H1 (cell line): ENCODE measurements at regions not wholly inside any gene's neighbourhood (a gene's known extent, or its start where the extent isn't known, plus 50 kb on each side); places are given as distances from the start of the nearest gene placed in this dataset.
"Not testable (repeated sequence)": the region's sequence is repeated elsewhere in the genome, so short reads cannot be mapped to it uniquely, and the experiment has no call there.

ENCODE experiments used
- CTCF ChIA-PET: fragments of 300-600 bp; sonication (Branson Sonifier 250); formaldehyde crosslinking; loops from one replicate; lab custom pipeline; 2021; ENCODE audit not compliant: partially characterized antibody; lab: Charles Lee
- POLR2A ChIA-PET: fragments of 300-600 bp; sonication (Branson Sonifier 250); formaldehyde crosslinking; loops from one replicate; lab custom pipeline; 2021; ENCODE audit warnings: inconsistent platforms; ENCODE audit not compliant: partially characterized antibody; lab: Charles Lee
- DNase-seq, 2 experiments: peaks; one replicate each; pipeline versions ENCODE4 v3.0.0 to v3.0.0-alpha.2; 2010 to 2022; ENCODE audit warnings: low spot score in 2 of 2, low read depth in 1 of 2, mixed read lengths in 1 of 2
- FAIRE-seq: peaks from 2 replicates; lab custom pipeline; 2011; peaks lifted over from hg19 to GRCh38; lab: Jason Lieb, UNC
- H2AFZ ChIP-seq: 2 replicates; pipeline ENCODE4 v1.8.1; 2012; ENCODE audit warnings: low read length, inconsistent platforms
- H2AK5ac ChIP-seq: 2 replicates; pipeline ENCODE4 v1.6.1; 2013; ENCODE audit warnings: low read depth, low read length
- H2BK120ac ChIP-seq: replicated peaks from 2 replicates; pipeline ENCODE3; 2013; ENCODE audit warnings: low read depth, low read length, inconsistent platforms
- H2BK12ac ChIP-seq: 2 replicates; pipeline ENCODE4 v1.6.1; 2013; ENCODE audit warnings: low read depth, low read length
- H2BK15ac ChIP-seq: 2 replicates; pipeline ENCODE4 v1.6.1; 2013; ENCODE audit warnings: low read length
- H2BK20ac ChIP-seq: 2 replicates; pipeline ENCODE4 v1.6.1; 2013; ENCODE audit warnings: low read length
- H2BK5ac ChIP-seq: 2 replicates; pipeline ENCODE4 v1.6.1; 2013; ENCODE audit warnings: low read depth, low read length
- H3K14ac ChIP-seq: 2 replicates; pipeline ENCODE4 v1.6.1; 2013; ENCODE audit warnings: inconsistent platforms; ENCODE audit not compliant: insufficient read length
- H3K18ac ChIP-seq: 2 replicates; pipeline ENCODE4 v1.6.1; 2013; ENCODE audit warnings: low read length; ENCODE audit errors: extremely low read depth
- H3K23ac ChIP-seq: 2 replicates; pipeline ENCODE4 v1.6.1; 2013; ENCODE audit warnings: inconsistent platforms; ENCODE audit not compliant: insufficient read length
- H3K23me2 ChIP-seq: 2 replicates; pipeline ENCODE4 v1.6.1; 2013; ENCODE audit warnings: low read depth, low read length
- H3K27ac ChIP-seq: 2 replicates; pipeline ENCODE4 v1.6.1; 2011; ENCODE audit warnings: low read depth, low read length, inconsistent platforms
- H3K27me3 ChIP-seq, 4 experiments: replicated peaks in 1 of 4; 1 replicate in 1 of 4; 2 replicates in 3 of 4; pipeline versions ENCODE4 v1.6.1 to v1.8.1; 2011 to 2013; ENCODE audit warnings: low read length in 3 of 4, mild to moderate bottlenecking in 3 of 4, inconsistent platforms in 2 of 4, mixed read lengths in 2 of 4, moderate library complexity in 1 of 4; ENCODE audit not compliant: control insufficient read depth in 3 of 4, insufficient read depth in 3 of 4; ENCODE audit errors: extremely low read depth in 1 of 4
- H3K36me3 ChIP-seq, 4 experiments: 2 replicates each; pipeline versions ENCODE4 v1.6.1 to v1.8.1; 2011 to 2013; ENCODE audit warnings: mild to moderate bottlenecking in 4 of 4, low read length in 3 of 4, moderate library complexity in 2 of 4, control low read depth in 1 of 4, inconsistent platforms in 1 of 4; ENCODE audit not compliant: insufficient read depth in 4 of 4, control insufficient read depth in 2 of 4
- H3K4ac ChIP-seq: replicated peaks from 2 replicates; pipeline ENCODE3; 2013; ENCODE audit warnings: low read length, low read depth, mixed read lengths, inconsistent platforms; ENCODE audit not compliant: insufficient read length
- H3K4me1 ChIP-seq, 4 experiments: replicated peaks in 1 of 4; 1 replicate in 1 of 4; 2 replicates in 3 of 4; pipeline versions ENCODE4 v1.6.1 to v1.8.1; 2011 to 2013; ENCODE audit warnings: low read length in 3 of 4, inconsistent platforms in 2 of 4, mixed read lengths in 1 of 4; ENCODE audit not compliant: insufficient read depth in 4 of 4, control insufficient read depth in 3 of 4
- H3K4me2 ChIP-seq, 2 experiments: 2 replicates each; pipeline versions ENCODE4 v1.6.1 to v1.8.1; 2011 to 2013; ENCODE audit warnings: low read depth in 2 of 2, low read length in 2 of 2, control low read depth in 1 of 2, inconsistent platforms in 1 of 2, mild to moderate bottlenecking in 1 of 2; ENCODE audit not compliant: insufficient read depth in 1 of 2
- H3K4me3 ChIP-seq, 4 experiments: fragments of 200-600, 300-600 bp in 1 of 4; sonication (generic), shearing (Covaris generic), sonication (Bioruptor Twin) in 1 of 4; 2 replicates each; pipeline versions ENCODE4 v1.5.1 to v1.8.1; 2011 to 2016; ENCODE audit warnings: low read length in 4 of 4, low read depth in 3 of 4, control low read depth in 2 of 4, inconsistent platforms in 2 of 4, mild to moderate bottlenecking in 2 of 4, mixed read lengths in 1 of 4, moderate library complexity in 1 of 4; ENCODE audit not compliant: insufficient read depth in 2 of 4; ENCODE audit errors: extremely low read depth in 1 of 4
- H3K56ac ChIP-seq: replicated peaks from 2 replicates; pipeline ENCODE3; 2013; ENCODE audit warnings: low read depth, mild to moderate bottlenecking, mixed read lengths, low read length, inconsistent platforms; ENCODE audit not compliant: insufficient read length
- H3K79me1 ChIP-seq: 2 replicates; pipeline ENCODE4 v1.6.1; 2013; ENCODE audit warnings: low read depth, low read length, control low read depth
- H3K79me2 ChIP-seq, 2 experiments: 2 replicates each; pipeline versions ENCODE4 v1.6.1 to v1.8.1; 2012 to 2013; ENCODE audit warnings: low read length in 2 of 2, mild to moderate bottlenecking in 2 of 2, inconsistent platforms in 1 of 2; ENCODE audit not compliant: insufficient read depth in 2 of 2, control insufficient read depth in 1 of 2
- H3K9ac ChIP-seq, 4 experiments: replicated peaks in 1 of 4; 1 replicate in 1 of 4; 2 replicates in 3 of 4; pipeline versions ENCODE4 v1.6.1 to v1.8.1; 2011 to 2013; ENCODE audit warnings: low read depth in 3 of 4, low read length in 3 of 4, control low read depth in 2 of 4, mild to moderate bottlenecking in 2 of 4, moderate library complexity in 2 of 4, inconsistent platforms in 1 of 4; ENCODE audit errors: extremely low read depth in 1 of 4
- H3K9me3 ChIP-seq, 2 experiments: 2 replicates each; pipeline versions ENCODE4 v1.6.1 to v1.8.1; 2012 to 2013; ENCODE audit warnings: mild to moderate bottlenecking in 2 of 2, moderate library complexity in 2 of 2, control low read depth in 1 of 2, inconsistent platforms in 1 of 2, low read depth in 1 of 2, low read length in 1 of 2, mixed read lengths in 1 of 2; ENCODE audit not compliant: insufficient read depth in 2 of 2
- H4K20me1 ChIP-seq, 2 experiments: replicated peaks in 1 of 2; 2 replicates each; pipeline versions ENCODE3 to v1.8.1; 2011 to 2013; ENCODE audit warnings: inconsistent platforms in 2 of 2, low read length in 2 of 2, mild to moderate bottlenecking in 1 of 2; ENCODE audit not compliant: insufficient read depth in 2 of 2, control insufficient read depth in 1 of 2
- H4K5ac ChIP-seq: 2 replicates; pipeline ENCODE4 v1.6.1; 2013; ENCODE audit warnings: low read length, low read depth, mixed read lengths, inconsistent platforms; ENCODE audit not compliant: insufficient read length
- H4K8ac ChIP-seq: 2 replicates; pipeline ENCODE4 v1.8.0; 2013; ENCODE audit warnings: mild to moderate bottlenecking, moderate library complexity, low read length, inconsistent platforms; ENCODE audit not compliant: insufficient read depth; ENCODE audit errors: extremely low read depth
- H4K91ac ChIP-seq: replicated peaks from 2 replicates; pipeline ENCODE3; 2013; ENCODE audit warnings: low read length, mixed read lengths, inconsistent platforms; ENCODE audit not compliant: insufficient read length
- WGBS, 2 experiments: shearing (Covaris generic) in 1 of 2; methylation state at CpG; one replicate each; pipeline versions ENCODE4 v1.1.6 to v1.1.7; 2013 to 2015; ENCODE audit warnings: low lambda C conversion rate in 2 of 2, mixed read lengths in 2 of 2, inconsistent platforms in 1 of 2, low coverage in 1 of 2, missing lambda C conversion rate in 1 of 2; ENCODE audit not compliant: insufficient replicate concordance in 2 of 2, insufficient coverage in 1 of 2, insufficient read length in 1 of 2; ENCODE audit errors: extremely low coverage in 1 of 2, missing lambda C conversion rate in 1 of 2; 5-methylcytosine and 5-hydroxymethylcytosine counted together

DNA sequence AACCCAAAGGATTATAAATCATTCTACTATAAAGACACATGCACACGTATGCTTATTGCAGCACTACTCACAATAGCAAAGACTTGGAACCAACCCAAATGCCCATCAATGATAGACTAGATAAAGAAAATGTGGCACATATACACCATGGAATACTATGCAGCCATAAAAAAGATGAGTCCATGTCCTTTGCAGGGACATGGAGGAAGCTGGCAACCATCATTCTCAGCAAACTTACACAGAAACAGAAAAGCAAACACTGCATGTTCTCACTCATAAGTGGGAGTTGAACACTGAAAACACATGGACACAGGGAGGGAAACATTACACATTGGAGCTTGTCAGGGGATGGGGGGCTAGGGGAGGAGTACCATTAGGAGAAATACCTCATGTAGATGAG is 262.6 kb downstream of the PDCD6IP start:
- H3K4ac ChIP-seq, H3K9ac ChIP-seq, H4K8ac ChIP-seq, H2BK15ac ChIP-seq, H2AFZ ChIP-seq, H3K18ac ChIP-seq, H3K23ac ChIP-seq, H3K56ac ChIP-seq, H2BK12ac ChIP-seq, H3K4me3 ChIP-seq, H2BK120ac ChIP-seq, H2BK5ac ChIP-seq, H3K27me3 ChIP-seq, H3K27ac ChIP-seq, H3K9me3 ChIP-seq, CTCF ChIA-PET, H4K5ac ChIP-seq, DNase-seq, H4K20me1 ChIP-seq, H4K91ac ChIP-seq, POLR2A ChIA-PET, FAIRE-seq, H2AK5ac ChIP-seq, H3K36me3 ChIP-seq, H3K79me1 ChIP-seq, H3K23me2 ChIP-seq, H3K4me2 ChIP-seq, H2BK20ac ChIP-seq, H3K4me1 ChIP-seq, H3K79me2 ChIP-seq, H3K14ac ChIP-seq: not testable (repeated sequence)
- 100% methylated on average over 1 of the region's 1 CpG; no CpG with 5 or more reads in 1 of the 2 experiments for WGBS, 2 experiments
